K562 (cell line): ENCODE measurements at regions not wholly inside any gene's neighbourhood (a gene's known extent, or its start where the extent isn't known, plus 50 kb on each side); places are given as distances from the start of the nearest gene placed in this dataset.

Experiments
- BRD4 ChIP-seq: fragments of 200-600 bp; sonication (generic); IDR thresholded peaks from 2 replicates; pipeline ENCODE4 v1.6.1; 2017; ENCODE audit warnings: inconsistent platforms
- E2F3 ChIP-seq: fragments of 250-450 bp; sonication (Bioruptor Pico); IDR thresholded peaks from 2 replicates; pipeline ENCODE4 v1.4.0; 2020; ENCODE audit warnings: mild to moderate bottlenecking
- ETS2 ChIP-seq: IDR thresholded peaks from 2 replicates; pipeline ENCODE4 v1.6.1; 2016; ENCODE audit warnings: borderline replicate concordance, missing genetic modification characterization, mild to moderate bottlenecking, moderate library complexity, missing compliant biosample characterization; ENCODE audit not compliant: poor library complexity, severe bottlenecking
- JUN ChIP-seq, 2 experiments: sonication (generic) in 1 of 2; formaldehyde crosslinking in 1 of 2; IDR thresholded peaks; 2 replicates each; pipeline versions ENCODE4 v1.6.1 to v1.8.0; 2012 to 2022; ENCODE audit warnings: borderline replicate concordance in 2 of 2, mild to moderate bottlenecking in 2 of 2, improper control_type of control experiment in 1 of 2, low read depth in 1 of 2, low read length in 1 of 2, missing genetic modification reagents in 1 of 2
- LCOR ChIP-seq: sonication (generic); formaldehyde crosslinking; IDR thresholded peaks from 2 replicates; pipeline ENCODE4 v1.8.0; 2022; ENCODE audit warnings: mild to moderate bottlenecking, missing genetic modification reagents
- RBM22 ChIP-seq: fragments of 200-400 bp; formaldehyde crosslinking; IDR thresholded peaks from 2 replicates; pipeline ENCODE4 v1.6.1; 2018; ENCODE audit warnings: low read length, low read depth; ENCODE audit not compliant: poor library complexity, severe bottlenecking
- SREBF1 ChIP-seq: fragments of 150-350 bp; IDR thresholded peaks from 2 replicates; pipeline ENCODE4 v1.6.1; 2014; ENCODE audit warnings: antibody characterized with exemption, low read depth, low read length, borderline replicate concordance
- SRSF3 ChIP-seq: fragments of 200-400 bp; formaldehyde crosslinking; IDR thresholded peaks from 2 replicates; pipeline ENCODE4 v1.6.1; 2016; ENCODE audit warnings: mild to moderate bottlenecking, low read length, moderate library complexity; ENCODE audit not compliant: insufficient read depth
- ZNF695 ChIP-seq: fragments of 450-650 bp; formaldehyde crosslinking; IDR thresholded peaks from 2 replicates; pipeline ENCODE4 v1.4.0; 2020; ENCODE audit warnings: mild to moderate bottlenecking, moderate library complexity
- ZNF778 ChIP-seq: fragments of 450-650 bp; formaldehyde crosslinking; IDR thresholded peaks from 2 replicates; pipeline ENCODE4 v1.4.0; 2020; ENCODE audit warnings: mild to moderate bottlenecking, moderate library complexity
- TF ChIP-seq, protein P1 (sequence below): sonication (generic); formaldehyde crosslinking; IDR thresholded peaks from 2 replicates; pipeline ENCODE4 v1.8.1; 2023; ENCODE audit warnings: mild to moderate bottlenecking, missing genetic modification reagents
- TF ChIP-seq, protein P2 (sequence below): fragments of 250-450 bp; sonication (Bioruptor Pico); IDR thresholded peaks from 2 replicates; pipeline ENCODE4 v1.4.0; 2020; ENCODE audit warnings: borderline replicate concordance
- TF ChIP-seq, protein P3 (sequence below): sonication (generic); formaldehyde crosslinking; IDR thresholded peaks from 2 replicates; pipeline ENCODE4 v1.4.0; 2020; ENCODE audit warnings: mild to moderate bottlenecking, missing genetic modification reagents

DNA sequence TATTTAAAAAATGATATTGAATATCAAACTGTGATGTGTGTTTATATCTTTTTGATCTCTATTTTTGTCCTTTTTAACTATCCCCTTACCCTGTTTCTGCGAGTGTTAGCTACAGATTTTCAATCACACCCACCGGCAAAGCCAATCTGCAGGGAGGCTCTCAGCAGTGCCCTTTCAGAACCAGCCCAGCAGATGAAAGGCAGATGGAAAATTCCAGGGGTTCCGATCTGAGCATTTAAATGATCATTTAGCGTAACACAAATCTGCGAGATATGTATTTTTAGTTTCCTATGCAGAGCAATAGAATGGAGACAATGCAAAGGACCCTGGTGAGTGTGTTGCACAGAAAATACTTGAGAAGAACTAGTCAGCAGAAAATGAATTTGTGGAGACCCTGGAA lies 2170.5 kb upstream of the PIK3C3 start (continued):
- TF ChIP-seq, protein P1, sequence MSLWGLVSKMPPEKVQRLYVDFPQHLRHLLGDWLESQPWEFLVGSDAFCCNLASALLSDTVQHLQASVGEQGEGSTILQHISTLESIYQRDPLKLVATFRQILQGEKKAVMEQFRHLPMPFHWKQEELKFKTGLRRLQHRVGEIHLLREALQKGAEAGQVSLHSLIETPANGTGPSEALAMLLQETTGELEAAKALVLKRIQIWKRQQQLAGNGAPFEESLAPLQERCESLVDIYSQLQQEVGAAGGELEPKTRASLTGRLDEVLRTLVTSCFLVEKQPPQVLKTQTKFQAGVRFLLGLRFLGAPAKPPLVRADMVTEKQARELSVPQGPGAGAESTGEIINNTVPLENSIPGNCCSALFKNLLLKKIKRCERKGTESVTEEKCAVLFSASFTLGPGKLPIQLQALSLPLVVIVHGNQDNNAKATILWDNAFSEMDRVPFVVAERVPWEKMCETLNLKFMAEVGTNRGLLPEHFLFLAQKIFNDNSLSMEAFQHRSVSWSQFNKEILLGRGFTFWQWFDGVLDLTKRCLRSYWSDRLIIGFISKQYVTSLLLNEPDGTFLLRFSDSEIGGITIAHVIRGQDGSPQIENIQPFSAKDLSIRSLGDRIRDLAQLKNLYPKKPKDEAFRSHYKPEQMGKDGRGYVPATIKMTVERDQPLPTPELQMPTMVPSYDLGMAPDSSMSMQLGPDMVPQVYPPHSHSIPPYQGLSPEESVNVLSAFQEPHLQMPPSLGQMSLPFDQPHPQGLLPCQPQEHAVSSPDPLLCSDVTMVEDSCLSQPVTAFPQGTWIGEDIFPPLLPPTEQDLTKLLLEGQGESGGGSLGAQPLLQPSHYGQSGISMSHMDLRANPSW (CRISPR knock-in tag): no peak
- TF ChIP-seq, protein P2, sequence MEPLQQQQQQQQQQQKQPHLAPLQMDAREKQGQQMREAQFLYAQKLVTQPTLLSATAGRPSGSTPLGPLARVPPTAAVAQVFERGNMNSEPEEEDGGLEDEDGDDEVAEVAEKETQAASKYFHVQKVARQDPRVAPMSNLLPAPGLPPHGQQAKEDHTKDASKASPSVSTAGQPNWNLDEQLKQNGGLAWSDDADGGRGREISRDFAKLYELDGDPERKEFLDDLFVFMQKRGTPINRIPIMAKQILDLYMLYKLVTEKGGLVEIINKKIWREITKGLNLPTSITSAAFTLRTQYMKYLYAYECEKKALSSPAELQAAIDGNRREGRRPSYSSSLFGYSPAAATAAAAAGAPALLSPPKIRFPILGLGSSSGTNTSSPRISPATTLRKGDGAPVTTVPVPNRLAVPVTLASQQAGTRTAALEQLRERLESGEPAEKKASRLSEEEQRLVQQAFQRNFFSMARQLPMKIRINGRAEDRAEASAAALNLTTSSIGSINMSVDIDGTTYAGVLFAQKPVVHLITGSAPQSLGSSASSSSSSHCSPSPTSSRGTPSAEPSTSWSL (CRISPR knock-in tag): no peak
- TF ChIP-seq E2F3: no peak
- no peak for TF ChIP-seq ETS2
- no peak for TF ChIP-seq BRD4
- TF ChIP-seq JUN (IDR thresholded peaks at IDR 0.05; ENCODE audit: borderline replicate concordance, low read depth, low read length): no peak
- TF ChIP-seq JUN (CRISPR knock-in tag; IDR thresholded peaks at IDR 0.05; ENCODE audit: borderline replicate concordance): no peak
- no peak for TF ChIP-seq SREBF1
- no peak for TF ChIP-seq ZNF695 (CRISPR knock-in tag)
- no peak for TF ChIP-seq SRSF3
- no peak for TF ChIP-seq RBM22
- TF ChIP-seq LCOR: no peak
- TF ChIP-seq, protein P3, sequence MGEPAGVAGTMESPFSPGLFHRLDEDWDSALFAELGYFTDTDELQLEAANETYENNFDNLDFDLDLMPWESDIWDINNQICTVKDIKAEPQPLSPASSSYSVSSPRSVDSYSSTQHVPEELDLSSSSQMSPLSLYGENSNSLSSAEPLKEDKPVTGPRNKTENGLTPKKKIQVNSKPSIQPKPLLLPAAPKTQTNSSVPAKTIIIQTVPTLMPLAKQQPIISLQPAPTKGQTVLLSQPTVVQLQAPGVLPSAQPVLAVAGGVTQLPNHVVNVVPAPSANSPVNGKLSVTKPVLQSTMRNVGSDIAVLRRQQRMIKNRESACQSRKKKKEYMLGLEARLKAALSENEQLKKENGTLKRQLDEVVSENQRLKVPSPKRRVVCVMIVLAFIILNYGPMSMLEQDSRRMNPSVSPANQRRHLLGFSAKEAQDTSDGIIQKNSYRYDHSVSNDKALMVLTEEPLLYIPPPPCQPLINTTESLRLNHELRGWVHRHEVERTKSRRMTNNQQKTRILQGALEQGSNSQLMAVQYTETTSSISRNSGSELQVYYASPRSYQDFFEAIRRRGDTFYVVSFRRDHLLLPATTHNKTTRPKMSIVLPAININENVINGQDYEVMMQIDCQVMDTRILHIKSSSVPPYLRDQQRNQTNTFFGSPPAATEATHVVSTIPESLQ (CRISPR knock-in tag): no peak
- no peak for TF ChIP-seq ZNF778 (CRISPR knock-in tag)
- TF ChIP-seq, all 486 proteins: peak for 0
